GM19452 (cell line): ENCODE measurements at regions not wholly inside any gene's neighbourhood (a gene's known extent, or its start where the extent isn't known, plus 50 kb on each side); places are given as distances from the start of the nearest gene placed in this dataset.
"Not testable (repeated sequence)": the region's sequence is repeated elsewhere in the genome, so short reads cannot be mapped to it uniquely, and the experiment has no call there.

Experiments used
- ATAC-seq: cut with Tn5 transposase; IDR thresholded peaks from one replicate; pipeline ENCODE4 v1.9.1; 2021; ENCODE audit not compliant: unreplicated experiment

GRCh38 chr12:116427200-116427930, 131.8 kb upstream of the MAP1LC3B2 start:
- no peak for ATAC-seq

- no peak for ATAC-seq
Measured at GRCh38 chr12:116429826-116430360, 129.3 kb upstream of the MAP1LC3B2 start.

- no peak for ATAC-seq
Measured at GRCh38 chr12:116430911-116431565, 128.1 kb upstream of the MAP1LC3B2 start.

- ATAC-seq, result no peak
Measured at GRCh38 chr12:116431677-116432300, 127.4 kb upstream of the MAP1LC3B2 start.

- no peak for ATAC-seq
Measured at GRCh38 chr12:116432314-116432750, 126.8 kb upstream of the MAP1LC3B2 start.

- ATAC-seq, result no peak
Measured at GRCh38 chr12:116433249-116433648, 125.9 kb upstream of the MAP1LC3B2 start.

GRCh38 chr12:116434155-116435011, 124.8 kb upstream of the MAP1LC3B2 start:
- no peak for ATAC-seq

- ATAC-seq, result no peak
Measured at GRCh38 chr12:116435984-116436383, 123.2 kb upstream of the MAP1LC3B2 start.

GRCh38 chr12:116436561-116437249, 122.5 kb upstream of the MAP1LC3B2 start:
- no peak for ATAC-seq

- no peak for ATAC-seq
Measured at GRCh38 chr12:116441292-116441691, 117.9 kb upstream of the MAP1LC3B2 start.

GRCh38 chr12:116442304-116442703, 116.9 kb upstream of the MAP1LC3B2 start:
- ATAC-seq, result no peak

GRCh38 chr12:116442946-116443345, 116.2 kb upstream of the MAP1LC3B2 start:
- ATAC-seq, result no peak

GRCh38 chr12:116443821-116444589, 115.2 kb upstream of the MAP1LC3B2 start:
- no peak for ATAC-seq

GRCh38 chr12:116444590-116444943, 114.6 kb upstream of the MAP1LC3B2 start:
- no peak for ATAC-seq

GRCh38 chr12:116448165-116448739, 110.9 kb upstream of the MAP1LC3B2 start:
- no peak for ATAC-seq

- no peak for ATAC-seq
Measured at GRCh38 chr12:116450406-116450910, 108.7 kb upstream of the MAP1LC3B2 start.

- not testable (repeated sequence) for ATAC-seq
Measured at GRCh38 chr12:116452975-116453374, 106.2 kb upstream of the MAP1LC3B2 start.

- ATAC-seq, result no peak
Measured at GRCh38 chr12:116453631-116454030, 105.5 kb upstream of the MAP1LC3B2 start.

- ATAC-seq, result no peak
Measured at GRCh38 chr12:116454076-116454475, 105.1 kb upstream of the MAP1LC3B2 start.
